Transverse colon (tissue), 4 donors: ENCODE measurements at regions not wholly inside any gene's neighbourhood (a gene's known extent, or its start where the extent isn't known, plus 50 kb on each side); places are given as distances from the start of the nearest gene placed in this dataset.
A peak's percentile ranks its signal among the peaks of the same experiment; 100 is the strongest.

Source experiments
- DNase-seq: peaks from one replicate; pipeline ENCODE4 v3.0.0-alpha.2; 2019
- H3K27ac ChIP-seq, 4 donors: fragments of 200-600 bp; sonication (generic); 2 replicates each; pipeline ENCODE4 v1.5.1; 2016 to 2018; ENCODE audit warnings: inconsistent platforms in 4 of 4
- H3K27me3 ChIP-seq: fragments of 200-600 bp; sonication (generic); 2 replicates; pipeline ENCODE4 v1.5.1; 2017; ENCODE audit warnings: inconsistent platforms
- H3K36me3 ChIP-seq, 4 donors: fragments of 200-600 bp; sonication (generic); 2 replicates each; pipeline ENCODE4 v1.5.1; 2017 to 2019; ENCODE audit warnings: inconsistent platforms in 4 of 4
- H3K4me1 ChIP-seq, 4 donors: fragments of 200-600 bp; sonication (generic); 2 replicates each; pipeline ENCODE4 v1.5.1; 2017 to 2020; ENCODE audit warnings: inconsistent platforms in 4 of 4
- H3K4me3 ChIP-seq, 4 donors: fragments of 200-600 bp; sonication (generic); 1 replicate in 1 of 4; 2 replicates in 3 of 4; pipeline versions ENCODE4 v1.5.1 to v1.6.1; 2017 to 2019; ENCODE audit warnings: inconsistent platforms in 4 of 4
- H3K9me3 ChIP-seq, 2 donors: fragments of 200-600 bp; sonication (generic); 2 replicates each; pipeline ENCODE4 v1.5.1; 2017 to 2019; ENCODE audit warnings: inconsistent platforms in 2 of 2
- CTCF ChIP-seq, 5 experiments: fragments of 200-600 bp in 3 of 5; fragments of 450-650 bp in 2 of 5; sonication (generic) in 3 of 5; IDR thresholded peaks; 1 replicate in 2 of 5; 2 replicates in 3 of 5; pipeline ENCODE4 v1.5.1; 2016 to 2017; ENCODE audit warnings: antibody characterized with exemption in 5 of 5, inconsistent platforms in 3 of 5, mild to moderate bottlenecking in 2 of 5, moderate library complexity in 1 of 5
- EP300 ChIP-seq: sonication (generic); formaldehyde crosslinking; IDR thresholded peaks from one replicate; pipeline ENCODE4 v1.6.1; 2017; ENCODE audit warnings: antibody characterized with exemption, low read depth
- POLR2A ChIP-seq: fragments of 450-650 bp; IDR thresholded peaks from one replicate; pipeline ENCODE4 v1.6.1; 2016; ENCODE audit warnings: antibody characterized with exemption, mild to moderate bottlenecking, moderate library complexity
- POLR2AphosphoS5 ChIP-seq, 3 donors: sonication (generic); formaldehyde crosslinking; IDR thresholded peaks; one replicate each; pipeline ENCODE4 v1.6.1; 2016; ENCODE audit warnings: antibody characterized with exemption in 3 of 3
- WGBS, 2 donors: methylation state at CpG; one replicate each; pipeline ENCODE4 v1.1.5; 2018; ENCODE audit warnings: low coverage in 1 of 2; 5-methylcytosine and 5-hydroxymethylcytosine counted together
- in situ Hi-C, 4 donors: fragments of 200-750 bp; cut with MboI; loops; one replicate each; pipeline versions ENCODE4 v1.15.0 to v1.15.1; 2017; ENCODE audit warnings: low sequenced_read_pairs in 3 of 4, low pct_ligation_motif_present in 1 of 4, low pct_unique_long_range_greater_than_20kb in 1 of 4
- intact Hi-C: fragments of 100-400 bp; cut with DNase I; formaldehyde crosslinking; loops from one replicate; pipeline ENCODE4 v1.15.1; 2023; ENCODE audit warnings: low total_unique reads

DNA sequence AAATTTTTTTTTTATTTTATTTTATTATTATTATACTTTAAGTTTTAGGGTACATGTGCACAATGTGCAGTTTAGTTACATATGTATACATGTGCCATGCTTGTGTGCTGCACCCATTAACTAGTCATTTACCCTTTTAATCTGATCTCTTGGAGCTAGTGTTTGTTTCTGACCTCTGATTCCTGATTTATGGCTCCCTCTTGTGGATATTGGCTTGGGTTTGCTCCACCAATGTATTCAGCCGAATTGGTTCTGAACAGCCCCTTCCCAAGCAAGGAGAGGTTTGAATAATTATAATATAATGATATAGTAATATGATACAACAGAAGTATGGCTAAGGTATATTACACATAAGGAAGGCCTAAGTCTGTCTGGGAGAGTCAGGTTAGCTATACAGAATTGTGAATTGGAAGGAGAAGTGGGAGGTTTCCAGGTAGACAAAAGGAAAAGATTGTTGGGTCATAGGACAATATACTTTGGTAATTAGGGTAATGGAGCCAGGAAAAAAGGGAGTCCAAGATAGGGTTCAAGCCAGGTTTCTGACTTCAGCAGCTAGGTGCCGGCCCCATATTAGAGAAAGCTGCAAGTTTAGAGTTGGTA lies 53.1 kb upstream of the HMCN1 start:
- Histone ChIP-seq H3K4me3 (no peak overlapping the region), H3K36me3 (no peaks in the 10 kb centered on the region), H3K4me1 (peaks cover 0 to 21% (median 0%) of the 10 kb centered on the region in 4 donors), H3K27me3 (no peaks in the 10 kb centered on the region), H3K27ac (no peak overlapping the region), H3K9me3 (no peaks in the 10 kb centered on the region)
- TF ChIP-seq CTCF (IDR thresholded peaks at IDR 0.05) (peak; percentile 29 to 64 (median 50)), POLR2AphosphoS5 (IDR thresholded peaks at IDR 0.05) (no peak)
- 41 to 45% methylated on average over 2 of the region's 2 CpGs for WGBS, 2 donors
- intact Hi-C loops (no loop called here), in situ Hi-C loops (loop anchor here in 2 of 4 donors (25.0 kb wide), 1 partner anchor 869 kb away; no protein-coding TSS in a partner anchor)
- no peak for DNase-seq

- H3K36me3 ChIP-seq, result no peaks in the 10 kb centered on the region
- H3K27ac ChIP-seq, result no peak overlapping the region
- TF ChIP-seq POLR2A (no peak), EP300 (no peak), POLR2AphosphoS5 (IDR thresholded peaks at IDR 0.05) (no peak), CTCF (IDR thresholded peaks at IDR 0.05) (no peak)
- in situ Hi-C loops (loop anchor here in 2 of 4 donors (25.0 kb wide), 1 partner anchor 868 kb away; no protein-coding TSS in a partner anchor), intact Hi-C loops (no loop called here)
- H3K9me3 ChIP-seq, result no peaks in the 10 kb centered on the region
- WGBS, 2 donors, result 74 to 75% methylated on average over 3 to 4 of the region's 4 CpGs
- no peak for DNase-seq
- no peaks in the 10 kb centered on the region for H3K27me3 ChIP-seq
- peaks cover 0 to 25% (median under 1%) of the 10 kb centered on the region in 4 donors for H3K4me1 ChIP-seq
- H3K4me3 ChIP-seq, result no peak overlapping the region
Observed at GRCh38 chr1:185680453-185680852, 53.7 kb upstream of the HMCN1 start.

- intact Hi-C loops (no loop called here), in situ Hi-C loops (loop anchor here in 2 of 4 donors (25.0 kb wide), 1 partner anchor 867 kb away; no protein-coding TSS in a partner anchor)
- Histone ChIP-seq H3K4me3 (no peak overlapping the region), H3K4me1 (peaks cover 0 to 37% (median 4%) of the 10 kb centered on the region in 4 donors), H3K9me3 (no peaks in the 10 kb centered on the region), H3K27me3 (no peaks in the 10 kb centered on the region), H3K27ac (no peak overlapping the region), H3K36me3 (no peaks in the 10 kb centered on the region)
- no peak for TF ChIP-seq EP300
- no peak for TF ChIP-seq POLR2AphosphoS5 (IDR thresholded peaks at IDR 0.05)
- TF ChIP-seq POLR2A, result no peak
- TF ChIP-seq CTCF (IDR thresholded peaks at IDR 0.05), result no peak
- no peak for DNase-seq
- 66 to 86% methylated on average over 4 to 5 of the region's 5 CpGs for WGBS, 2 donors
Observed at GRCh38 chr1:185679220-185679619, 55.0 kb upstream of the HMCN1 start.

DNA sequence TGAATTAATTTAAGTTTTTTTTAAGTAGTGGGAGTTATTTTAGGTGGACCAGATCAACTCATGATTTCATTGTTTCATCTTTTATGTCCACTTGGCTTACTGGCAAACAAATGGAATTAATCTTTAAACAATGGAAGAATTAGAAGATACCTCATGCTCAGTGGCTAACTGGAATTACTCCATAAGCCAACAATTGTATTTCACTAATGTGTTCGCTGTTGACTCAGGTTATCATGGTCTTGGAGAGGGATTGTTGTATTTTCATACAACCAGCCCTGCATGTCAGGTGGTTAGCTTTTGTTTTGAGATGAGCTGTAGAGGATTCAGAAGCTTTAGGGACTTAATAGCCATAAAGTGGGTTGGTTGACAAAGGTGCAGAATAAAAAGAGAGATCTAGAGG lies 57.2 kb upstream of the HMCN1 start:
- intact Hi-C loops, result no loop called here

More for the DNA sequence above, 57.2 kb upstream of the HMCN1 start:
- no peak for TF ChIP-seq POLR2A
- TF ChIP-seq POLR2AphosphoS5 (IDR thresholded peaks at IDR 0.05), result no peak
- TF ChIP-seq EP300, result no peak
- TF ChIP-seq CTCF (IDR thresholded peaks at IDR 0.05), result no peak
- H3K4me1 ChIP-seq, result peaks cover 0 to 45% (median 4%) of the 10 kb centered on the region in 4 donors
- no peaks in the 10 kb centered on the region for H3K27me3 ChIP-seq
- H3K36me3 ChIP-seq, result no peaks in the 10 kb centered on the region
- no peak overlapping the region for H3K27ac ChIP-seq
- in situ Hi-C loops, result loop anchor here in 2 of 4 donors (25.0 kb wide), 1 partner anchor 865 kb away; no protein-coding TSS in a partner anchor
- H3K9me3 ChIP-seq, result no peaks in the 10 kb centered on the region
- no peak overlapping the region for H3K4me3 ChIP-seq
- no peak for DNase-seq
- WGBS, 2 donors, result 100% methylated on average over 1 of the region's 1 CpG
